ENCODE measurements at regions not wholly inside any gene's neighbourhood (a gene's known extent, or its start where the extent isn't known, plus 50 kb on each side); places are given as distances from the start of the nearest gene placed in this dataset.

GRCh38 chr20:7702141-7702540 lies 238.1 kb downstream of the HAO1 start:
- TF ChIP-seq CTCF (IDR thresholded peaks at IDR 0.05; ENCODE audit: borderline replicate concordance, extremely low read depth, low read length, poor library complexity, severe bottlenecking) (no peak), EZH2 (IDR thresholded peaks at IDR 0.05; ENCODE audit: borderline replicate concordance, low read depth, low read length, severe bottlenecking) (no peak)

Data from DND-41 (cell line).